HEK293 (cell line): ENCODE measurements at regions not wholly inside any gene's neighbourhood (a gene's known extent, or its start where the extent isn't known, plus 50 kb on each side); places are given as distances from the start of the nearest gene placed in this dataset.

Experiments
- CTCF ChIA-PET: fragments of 350-600 bp; formaldehyde crosslinking; extraction: SDS; loops from one replicate; lab custom pipeline; 2021; ENCODE audit warnings: antibody characterized with exemption; lab: Yijun Ruan, JAX
- POLR2A ChIA-PET: fragments of 300-600 bp; formaldehyde crosslinking; extraction: SDS; loops from one replicate; lab custom pipeline; 2020; ENCODE audit warnings: antibody characterized with exemption, inconsistent platforms; lab: Yijun Ruan, JAX
- H3K27ac ChIP-seq: fragments of 200-500 bp; sonication (Bioruptor generic); 2 replicates; pipeline ENCODE4 v1.5.1; 2014; ENCODE audit warnings: low read depth, low read length, control low read depth, inconsistent platforms; ENCODE audit errors: extremely low read depth
- H3K36me3 ChIP-seq, 2 experiments: fragments of 200-500 bp in 1 of 2; sonication (Bioruptor generic) in 1 of 2; 1 replicate in 1 of 2; 2 replicates in 1 of 2; pipeline ENCODE4 v1.5.1; 2014 to 2017; ENCODE audit warnings: inconsistent platforms in 2 of 2, low read length in 2 of 2; ENCODE audit not compliant: control insufficient read depth in 2 of 2, insufficient read depth in 1 of 2
- H3K4me1 ChIP-seq: fragments of 200-500 bp; sonication (Bioruptor generic); 2 replicates; pipeline ENCODE4 v1.5.1; 2014; ENCODE audit warnings: mild to moderate bottlenecking, low read length, inconsistent platforms; ENCODE audit not compliant: control insufficient read depth, insufficient read depth
- H3K4me3 ChIP-seq: 2 replicates; pipeline ENCODE4 v1.5.1; 2011; ENCODE audit warnings: low read depth, mild to moderate bottlenecking, control low read depth, low read length, moderate library complexity
- H3K9me3 ChIP-seq: fragments of 200-500 bp; sonication (Bioruptor generic); 2 replicates; pipeline ENCODE4 v1.5.1; 2014; ENCODE audit warnings: low read depth, low read length, inconsistent platforms; ENCODE audit not compliant: control insufficient read depth, insufficient read depth
- ATF2 ChIP-seq: fragments of 450-650 bp; formaldehyde crosslinking; IDR thresholded peaks from 2 replicates; pipeline ENCODE4 v1.5.1; 2016; ENCODE audit warnings: missing biosample characterization, missing genetic modification characterization, low read depth
- PATZ1 ChIP-seq: fragments of 450-650 bp; formaldehyde crosslinking; IDR thresholded peaks from 2 replicates; pipeline ENCODE4 v1.5.1; 2016; ENCODE audit warnings: missing biosample characterization, missing genetic modification characterization
- YY1 ChIP-seq: fragments of 450-650 bp; formaldehyde crosslinking; IDR thresholded peaks from 2 replicates; pipeline ENCODE4 v1.5.1; 2018; ENCODE audit warnings: missing biosample characterization, missing genetic modification characterization
- ZBTB17 ChIP-seq: fragments of 450-650 bp; formaldehyde crosslinking; IDR thresholded peaks from 2 replicates; pipeline ENCODE4 v1.5.1; 2016; ENCODE audit warnings: missing biosample characterization, missing genetic modification characterization
- ZNF138 ChIP-seq: fragments of 450-650 bp; formaldehyde crosslinking; IDR thresholded peaks from 2 replicates; pipeline ENCODE4 v1.5.1; 2016; ENCODE audit warnings: missing biosample characterization, missing genetic modification characterization, borderline replicate concordance
- ZNF146 ChIP-seq: fragments of 450-650 bp; formaldehyde crosslinking; IDR thresholded peaks from 2 replicates; pipeline ENCODE4 v1.5.1; 2016; ENCODE audit warnings: missing biosample characterization, missing genetic modification characterization
- ZNF26 ChIP-seq: fragments of 450-650 bp; formaldehyde crosslinking; IDR thresholded peaks from 2 replicates; pipeline ENCODE4 v1.5.1; 2016; ENCODE audit warnings: missing biosample characterization, missing genetic modification characterization
- ZNF324 ChIP-seq: fragments of 450-650 bp; formaldehyde crosslinking; IDR thresholded peaks from 2 replicates; pipeline ENCODE4 v1.5.1; 2016; ENCODE audit warnings: missing biosample characterization, missing genetic modification characterization
- ZNF354C ChIP-seq: fragments of 450-650 bp; formaldehyde crosslinking; IDR thresholded peaks from 2 replicates; pipeline ENCODE4 v1.5.1; 2016; ENCODE audit warnings: missing biosample characterization, missing genetic modification characterization, low read depth, borderline replicate concordance
- ZNF416 ChIP-seq: fragments of 450-650 bp; formaldehyde crosslinking; IDR thresholded peaks from 2 replicates; pipeline ENCODE4 v1.5.1; 2016; ENCODE audit warnings: missing biosample characterization, missing genetic modification characterization
- ZNF521 ChIP-seq: fragments of 450-650 bp; formaldehyde crosslinking; IDR thresholded peaks from 2 replicates; pipeline ENCODE4 v1.5.1; 2017; ENCODE audit warnings: missing biosample characterization, mild to moderate bottlenecking, missing genetic modification characterization
- ZNF626 ChIP-seq: fragments of 450-650 bp; sonication (Bioruptor Pico); formaldehyde crosslinking; IDR thresholded peaks from 2 replicates; pipeline ENCODE4 v1.5.1; 2018; ENCODE audit warnings: missing biosample characterization, missing genetic modification characterization, inconsistent platforms
- ZNF776 ChIP-seq: fragments of 450-650 bp; formaldehyde crosslinking; IDR thresholded peaks from 2 replicates; pipeline ENCODE4 v1.5.0; 2017; ENCODE audit warnings: missing biosample characterization, missing genetic modification characterization, borderline replicate concordance
- ZSCAN16 ChIP-seq: fragments of 450-650 bp; formaldehyde crosslinking; IDR thresholded peaks from 2 replicates; pipeline ENCODE4 v1.5.1; 2016; ENCODE audit warnings: missing biosample characterization, missing genetic modification characterization
- TF ChIP-seq, protein P1 (sequence below): fragments of 450-650 bp; formaldehyde crosslinking; IDR thresholded peaks from 2 replicates; pipeline ENCODE4 v1.5.1; 2016; ENCODE audit warnings: missing biosample characterization, missing genetic modification characterization
- TF ChIP-seq, protein P2 (sequence below): fragments of 450-650 bp; formaldehyde crosslinking; IDR thresholded peaks from 2 replicates; pipeline ENCODE4 v1.5.1; 2017; ENCODE audit warnings: missing biosample characterization, missing genetic modification characterization

DNA sequence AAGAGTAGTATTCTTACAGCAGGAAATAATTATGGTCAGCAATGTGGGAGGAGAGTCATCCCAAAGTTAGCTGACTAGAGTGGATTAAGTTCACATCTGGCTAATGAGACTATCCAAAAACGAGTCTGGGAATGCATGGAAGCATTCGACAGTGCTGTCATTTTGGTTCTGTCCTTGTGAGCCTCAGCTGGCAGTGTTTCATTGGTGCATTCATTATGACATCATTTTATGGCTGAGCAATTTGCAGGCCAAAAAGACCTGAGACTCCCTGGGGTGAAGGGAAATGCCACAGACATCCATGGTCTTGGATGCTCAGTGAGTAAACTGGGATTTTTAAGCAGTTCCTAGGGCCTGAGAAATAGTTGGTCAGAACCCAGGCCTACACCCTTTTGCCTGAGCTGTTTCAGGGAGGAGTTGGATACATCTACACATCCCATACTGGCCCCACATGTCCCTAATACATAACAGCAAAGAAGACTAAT lies 196.4 kb upstream of the CCN2 start:
- CTCF ChIA-PET = interaction anchor here (1.0 kb wide), 1 partner anchor 224 kb away, joined by 5 read pairs; no protein-coding TSS in a partner anchor
- no peaks in the 10 kb centered on the region for H3K9me3 ChIP-seq
- TF ChIP-seq ZNF776 = no peak
- TF ChIP-seq ATF2 (tag by site-specific recombination) = peak; percentile 63
- TF ChIP-seq, all 188 proteins: peak for 1
- Histone ChIP-seq H3K4me1 (no peaks in the 10 kb centered on the region), H3K36me3 (no peaks in the 10 kb centered on the region), H3K27ac (no peak overlapping the region), H3K4me3 (no peak overlapping the region)
- POLR2A ChIA-PET = interaction anchor here (1.9 kb wide), 1 partner anchor 196 kb away, joined by 6 read pairs; the partner anchor contains the start of gene CCN2

- Histone ChIP-seq H3K4me3 (no peak overlapping the region), H3K27ac (no peak overlapping the region), H3K9me3 (no peaks in the 10 kb centered on the region), H3K36me3 (no peaks in the 10 kb centered on the region), H3K4me1 (no peaks in the 10 kb centered on the region)
- ChIA-PET CTCF (interaction anchor here (0.5 to 0.9 kb wide), 5 partner anchors 19 to 185 kb away, joined by 3 read pairs; no protein-coding TSS in a partner anchor), POLR2A (no interaction called here)
- no peak for TF ChIP-seq ZNF146 (tag by site-specific recombination)
- TF ChIP-seq, protein P1, sequence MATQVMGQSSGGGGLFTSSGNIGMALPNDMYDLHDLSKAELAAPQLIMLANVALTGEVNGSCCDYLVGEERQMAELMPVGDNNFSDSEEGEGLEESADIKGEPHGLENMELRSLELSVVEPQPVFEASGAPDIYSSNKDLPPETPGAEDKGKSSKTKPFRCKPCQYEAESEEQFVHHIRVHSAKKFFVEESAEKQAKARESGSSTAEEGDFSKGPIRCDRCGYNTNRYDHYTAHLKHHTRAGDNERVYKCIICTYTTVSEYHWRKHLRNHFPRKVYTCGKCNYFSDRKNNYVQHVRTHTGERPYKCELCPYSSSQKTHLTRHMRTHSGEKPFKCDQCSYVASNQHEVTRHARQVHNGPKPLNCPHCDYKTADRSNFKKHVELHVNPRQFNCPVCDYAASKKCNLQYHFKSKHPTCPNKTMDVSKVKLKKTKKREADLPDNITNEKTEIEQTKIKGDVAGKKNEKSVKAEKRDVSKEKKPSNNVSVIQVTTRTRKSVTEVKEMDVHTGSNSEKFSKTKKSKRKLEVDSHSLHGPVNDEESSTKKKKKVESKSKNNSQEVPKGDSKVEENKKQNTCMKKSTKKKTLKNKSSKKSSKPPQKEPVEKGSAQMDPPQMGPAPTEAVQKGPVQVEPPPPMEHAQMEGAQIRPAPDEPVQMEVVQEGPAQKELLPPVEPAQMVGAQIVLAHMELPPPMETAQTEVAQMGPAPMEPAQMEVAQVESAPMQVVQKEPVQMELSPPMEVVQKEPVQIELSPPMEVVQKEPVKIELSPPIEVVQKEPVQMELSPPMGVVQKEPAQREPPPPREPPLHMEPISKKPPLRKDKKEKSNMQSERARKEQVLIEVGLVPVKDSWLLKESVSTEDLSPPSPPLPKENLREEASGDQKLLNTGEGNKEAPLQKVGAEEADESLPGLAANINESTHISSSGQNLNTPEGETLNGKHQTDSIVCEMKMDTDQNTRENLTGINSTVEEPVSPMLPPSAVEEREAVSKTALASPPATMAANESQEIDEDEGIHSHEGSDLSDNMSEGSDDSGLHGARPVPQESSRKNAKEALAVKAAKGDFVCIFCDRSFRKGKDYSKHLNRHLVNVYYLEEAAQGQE (tag by site-specific recombination) = no peak
Observed at GRCh38 chr6:132144456-132144855, 193.3 kb upstream of the CCN2 start.

DNA sequence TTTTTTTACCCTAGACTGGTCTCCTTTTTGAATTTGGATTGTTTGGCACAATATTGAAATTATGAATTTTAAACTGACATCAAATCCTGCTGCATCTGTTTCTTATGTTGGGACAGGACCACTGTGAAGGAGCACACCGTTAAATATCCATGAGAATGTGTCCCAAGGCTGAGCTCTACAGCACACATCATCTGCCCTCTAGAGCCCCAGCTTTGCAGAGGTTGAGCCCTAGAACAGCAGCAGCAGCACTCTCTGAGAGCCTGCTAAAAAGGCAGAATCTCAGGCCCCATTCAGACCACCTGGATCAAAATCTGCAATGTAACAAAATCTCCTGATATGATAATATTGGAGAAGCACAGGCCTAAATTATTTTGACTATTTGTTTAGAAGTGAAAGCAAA lies 192.1 kb upstream of the CCN2 start:
- no peak overlapping the region for H3K4me3 ChIP-seq
- H3K36me3 ChIP-seq = no peaks in the 10 kb centered on the region
- H3K4me1 ChIP-seq = no peaks in the 10 kb centered on the region
- TF ChIP-seq ZNF138 (tag by site-specific recombination) = no peak
- TF ChIP-seq ZNF626 (tag by site-specific recombination) = no peak
- TF ChIP-seq ZNF324 = no peak
- no peak for TF ChIP-seq ZBTB17
- TF ChIP-seq ZNF521 (tag by site-specific recombination) = no peak
- no peak for TF ChIP-seq ZNF26 (tag by site-specific recombination)
- TF ChIP-seq, protein P2, sequence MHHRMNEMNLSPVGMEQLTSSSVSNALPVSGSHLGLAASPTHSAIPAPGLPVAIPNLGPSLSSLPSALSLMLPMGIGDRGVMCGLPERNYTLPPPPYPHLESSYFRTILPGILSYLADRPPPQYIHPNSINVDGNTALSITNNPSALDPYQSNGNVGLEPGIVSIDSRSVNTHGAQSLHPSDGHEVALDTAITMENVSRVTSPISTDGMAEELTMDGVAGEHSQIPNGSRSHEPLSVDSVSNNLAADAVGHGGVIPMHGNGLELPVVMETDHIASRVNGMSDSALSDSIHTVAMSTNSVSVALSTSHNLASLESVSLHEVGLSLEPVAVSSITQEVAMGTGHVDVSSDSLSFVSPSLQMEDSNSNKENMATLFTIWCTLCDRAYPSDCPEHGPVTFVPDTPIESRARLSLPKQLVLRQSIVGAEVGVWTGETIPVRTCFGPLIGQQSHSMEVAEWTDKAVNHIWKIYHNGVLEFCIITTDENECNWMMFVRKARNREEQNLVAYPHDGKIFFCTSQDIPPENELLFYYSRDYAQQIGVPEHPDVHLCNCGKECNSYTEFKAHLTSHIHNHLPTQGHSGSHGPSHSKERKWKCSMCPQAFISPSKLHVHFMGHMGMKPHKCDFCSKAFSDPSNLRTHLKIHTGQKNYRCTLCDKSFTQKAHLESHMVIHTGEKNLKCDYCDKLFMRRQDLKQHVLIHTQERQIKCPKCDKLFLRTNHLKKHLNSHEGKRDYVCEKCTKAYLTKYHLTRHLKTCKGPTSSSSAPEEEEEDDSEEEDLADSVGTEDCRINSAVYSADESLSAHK (tag by site-specific recombination) = no peak
- no peak for TF ChIP-seq PATZ1 (tag by site-specific recombination)
- no peak for TF ChIP-seq ZNF354C
- TF ChIP-seq ZSCAN16 (tag by site-specific recombination) = no peak
- TF ChIP-seq YY1 (tag by site-specific recombination) = no peak
- no peak for TF ChIP-seq ZNF416 (tag by site-specific recombination)
- TF ChIP-seq, all 188 proteins: peak for 0
- Histone ChIP-seq H3K27ac (no peak overlapping the region), H3K9me3 (no peaks in the 10 kb centered on the region)
- POLR2A ChIA-PET = no interaction called here
- CTCF ChIA-PET = no interaction called here
